Neuronal stem cell (in vitro differentiated cells): ENCODE measurements at regions not wholly inside any gene's neighbourhood (a gene's known extent, or its start where the extent isn't known, plus 50 kb on each side); places are given as distances from the start of the nearest gene placed in this dataset.

Source experiments
- DNase-seq: peaks from one replicate; pipeline ENCODE4 v3.0.0-alpha.2; 2013; ENCODE audit warnings: low spot score
- H2AFZ ChIP-seq: one replicate; pipeline ENCODE4 v1.6.1; 2013; ENCODE audit warnings: mild to moderate bottlenecking, low read length, inconsistent platforms
- H2AK5ac ChIP-seq: 2 replicates; pipeline ENCODE4 v1.6.1; 2013; ENCODE audit warnings: low read depth, mild to moderate bottlenecking, inconsistent platforms, low read length, moderate library complexity, mixed read lengths
- H2BK120ac ChIP-seq: 2 replicates; pipeline ENCODE4 v1.6.1; 2013; ENCODE audit warnings: low read depth, mild to moderate bottlenecking, inconsistent platforms, low read length, moderate library complexity, mixed read lengths
- H2BK12ac ChIP-seq: one replicate; pipeline ENCODE4 v1.6.1; 2013; ENCODE audit warnings: low read length, inconsistent platforms
- H2BK15ac ChIP-seq: 2 replicates; pipeline ENCODE4 v1.6.1; 2013; ENCODE audit warnings: mild to moderate bottlenecking, low read length, inconsistent platforms, mixed read lengths
- H2BK5ac ChIP-seq: one replicate; pipeline ENCODE4 v1.6.1; 2013; ENCODE audit warnings: inconsistent platforms, mild to moderate bottlenecking, low read length, moderate library complexity
- H3K14ac ChIP-seq: one replicate; pipeline ENCODE4 v1.6.1; 2013; ENCODE audit warnings: low read length, inconsistent platforms
- H3K18ac ChIP-seq: 2 replicates; pipeline ENCODE4 v1.6.1; 2013; ENCODE audit warnings: low read length, inconsistent platforms
- H3K23ac ChIP-seq: 2 replicates; pipeline ENCODE4 v1.6.1; 2013; ENCODE audit warnings: low read depth, mild to moderate bottlenecking, mixed read lengths, low read length, inconsistent platforms; ENCODE audit not compliant: poor library complexity
- H3K27ac ChIP-seq: replicated peaks from 3 replicates; pipeline ENCODE4 v1.5.1; 2013; ENCODE audit warnings: low read length, inconsistent platforms
- H3K27me3 ChIP-seq, 3 experiments: 2 replicates each; pipeline ENCODE4 v1.6.1; 2013; ENCODE audit warnings: low read length in 3 of 3, mild to moderate bottlenecking in 2 of 3, inconsistent platforms in 1 of 3, low read depth in 1 of 3, mixed read lengths in 1 of 3, moderate library complexity in 1 of 3; ENCODE audit not compliant: control insufficient read depth in 3 of 3, insufficient read depth in 3 of 3
- H3K36me3 ChIP-seq, 2 donors: replicated peaks in 1 of 2; 2 replicates each; pipeline ENCODE4 v1.6.1; 2013; ENCODE audit warnings: low read length in 2 of 2; ENCODE audit not compliant: control insufficient read depth in 2 of 2, insufficient read depth in 2 of 2
- H3K4ac ChIP-seq: 2 replicates; pipeline ENCODE4 v1.6.1; 2013; ENCODE audit warnings: inconsistent platforms, mild to moderate bottlenecking, low read length, moderate library complexity
- H3K4me1 ChIP-seq, 2 donors: 1 replicate in 1 of 2; 2 replicates in 1 of 2; pipeline ENCODE4 v1.6.1; 2013; ENCODE audit warnings: low read length in 2 of 2, low read depth in 1 of 2; ENCODE audit not compliant: control insufficient read depth in 2 of 2, insufficient read depth in 1 of 2
- H3K4me2 ChIP-seq: one replicate; pipeline ENCODE4 v1.6.1; 2013; ENCODE audit warnings: mild to moderate bottlenecking, low read length, inconsistent platforms; ENCODE audit not compliant: insufficient read depth, poor library complexity, severe bottlenecking
- H3K4me3 ChIP-seq, 2 donors: 2 replicates each; pipeline ENCODE4 v1.5.1; 2013; ENCODE audit warnings: low read length in 2 of 2, mild to moderate bottlenecking in 2 of 2, inconsistent platforms in 1 of 2, moderate library complexity in 1 of 2
- H3K79me1 ChIP-seq: one replicate; pipeline ENCODE4 v1.6.1; 2013; ENCODE audit warnings: low read depth, mild to moderate bottlenecking, inconsistent platforms, low read length, moderate library complexity
- H3K9ac ChIP-seq: one replicate; pipeline ENCODE4 v1.6.1; 2013; ENCODE audit warnings: mild to moderate bottlenecking, low read depth, low read length, inconsistent platforms; ENCODE audit not compliant: poor library complexity
- H3K9me3 ChIP-seq, 2 donors: replicated peaks in 1 of 2; 2 replicates each; pipeline versions ENCODE3 to v1.6.1; 2013; ENCODE audit warnings: low read length in 2 of 2, mild to moderate bottlenecking in 2 of 2, inconsistent platforms in 1 of 2, low read depth in 1 of 2, mixed read lengths in 1 of 2, moderate library complexity in 1 of 2; ENCODE audit not compliant: control insufficient read depth in 2 of 2, insufficient read depth in 1 of 2
- H4K8ac ChIP-seq: one replicate; pipeline ENCODE4 v1.6.1; 2013; ENCODE audit warnings: low read depth, mild to moderate bottlenecking, inconsistent platforms, low read length, moderate library complexity
- H4K91ac ChIP-seq: one replicate; pipeline ENCODE4 v1.6.1; 2013; ENCODE audit warnings: low read length, low read depth, mild to moderate bottlenecking, inconsistent platforms; ENCODE audit not compliant: poor library complexity
- WGBS, 2 donors: extraction: QIAGEN DNeasy Blood & Tissue Kit; methylation state at CpG; one replicate each; pipeline ENCODE4 v1.1.7; 2013; ENCODE audit warnings: missing lambda C conversion rate in 2 of 2, mixed read lengths in 1 of 2; ENCODE audit not compliant: insufficient read length in 2 of 2, insufficient replicate concordance in 1 of 2; ENCODE audit errors: extremely low coverage in 2 of 2; 5-methylcytosine and 5-hydroxymethylcytosine counted together

DNA sequence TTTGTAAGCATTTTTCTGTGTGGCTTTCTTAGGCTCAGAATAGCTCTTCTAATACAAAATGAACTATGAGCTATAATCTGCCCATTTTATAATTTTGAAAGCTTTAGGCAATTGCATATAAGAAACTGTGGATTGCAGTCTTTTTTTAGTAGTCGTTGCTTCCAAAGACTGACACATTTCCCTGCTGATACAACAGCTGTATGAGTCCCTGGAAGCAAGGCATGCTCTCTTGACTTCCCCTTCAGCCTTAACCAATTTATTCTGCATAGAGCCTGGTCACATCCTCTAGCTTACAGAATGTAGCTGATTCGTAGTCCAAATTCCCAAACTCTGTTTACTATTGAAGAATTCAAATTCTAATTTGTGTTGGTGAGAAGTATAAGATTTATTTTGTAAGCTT, 155.3 kb upstream of the EYA4 start:
- H3K4me3 ChIP-seq: no peak overlapping the region
- no peak overlapping the region for H3K18ac ChIP-seq
- H4K8ac ChIP-seq: no peak overlapping the region
- DNase-seq: no peak
- no peak overlapping the region for H2BK5ac ChIP-seq
- no peak overlapping the region for H3K14ac ChIP-seq
- H3K9me3 ChIP-seq: no peaks in the 10 kb centered on the region
- H2AK5ac ChIP-seq: no peak overlapping the region
- no peaks in the 10 kb centered on the region for H3K27me3 ChIP-seq
- H2AFZ ChIP-seq: peak overlapping the region; percentile 41
- H3K4me1 ChIP-seq: no peaks in the 10 kb centered on the region
- no peak overlapping the region for H3K4ac ChIP-seq
- no peak overlapping the region for H2BK15ac ChIP-seq
- WGBS, 2 donors: no CpG with 5 or more reads among the region's 2 CpGs
- no peaks in the 10 kb centered on the region for H3K36me3 ChIP-seq
- no peak overlapping the region for H2BK120ac ChIP-seq
- no peak overlapping the region for H3K27ac ChIP-seq
- no peaks in the 10 kb centered on the region for H3K79me1 ChIP-seq
- H3K4me2 ChIP-seq: no peak overlapping the region
- H2BK12ac ChIP-seq: no peak overlapping the region
- no peak overlapping the region for H3K9ac ChIP-seq
- H3K23ac ChIP-seq: no peak overlapping the region
- no peak overlapping the region for H4K91ac ChIP-seq

DNA sequence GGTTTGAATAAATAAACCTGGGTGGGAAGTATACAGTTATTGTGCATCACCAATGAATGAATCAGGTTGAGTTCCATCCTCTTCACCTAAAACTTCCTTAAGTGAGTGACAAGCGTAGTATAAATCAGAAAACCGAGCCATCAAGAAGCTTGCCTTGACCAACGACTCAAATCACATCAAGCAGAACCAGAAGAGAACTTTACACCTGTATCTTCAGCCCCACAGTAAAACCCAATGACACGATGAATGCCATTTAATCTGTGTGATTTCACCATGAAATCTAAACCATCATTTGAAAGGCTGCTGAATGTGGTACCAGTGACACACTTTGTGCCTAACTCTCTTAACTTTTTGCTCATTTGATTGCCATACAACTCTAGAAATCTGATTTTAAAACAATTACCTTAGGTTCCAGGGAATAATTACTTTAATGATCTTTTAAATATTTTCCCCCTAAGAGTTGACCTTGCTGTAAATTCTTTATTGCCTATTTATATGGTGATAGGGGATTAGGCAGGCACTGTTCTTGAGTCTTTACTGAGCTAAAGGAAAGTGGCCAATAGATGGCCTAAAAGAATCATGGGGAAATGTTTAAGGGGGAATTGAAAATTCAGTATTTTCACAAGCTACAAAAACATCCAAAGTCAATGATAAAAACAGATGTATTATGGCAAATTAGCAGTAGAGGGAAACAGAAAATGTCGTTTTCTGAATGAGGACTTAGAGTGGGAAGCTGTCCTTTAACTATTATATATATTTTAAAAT, 152.0 kb upstream of the EYA4 start:
- H3K18ac ChIP-seq: no peak overlapping the region
- H2BK120ac ChIP-seq: no peak overlapping the region
- H4K8ac ChIP-seq: no peak overlapping the region
- no peak overlapping the region for H3K9ac ChIP-seq
- no peak overlapping the region for H3K23ac ChIP-seq
- no peak overlapping the region for H2BK15ac ChIP-seq
- no peak overlapping the region for H4K91ac ChIP-seq
- H3K27me3 ChIP-seq: no peaks in the 10 kb centered on the region
- H2BK5ac ChIP-seq: no peak overlapping the region
- H3K4me3 ChIP-seq: no peak overlapping the region
- H3K9me3 ChIP-seq: no peaks in the 10 kb centered on the region
- H3K4me1 ChIP-seq: no peaks in the 10 kb centered on the region
- DNase-seq: no peak
- H3K36me3 ChIP-seq: no peaks in the 10 kb centered on the region
- no peak overlapping the region for H3K4ac ChIP-seq
- no CpG with 5 or more reads among the region's 5 CpGs for WGBS, 2 donors
- H3K27ac ChIP-seq: no peak overlapping the region
- no peak overlapping the region for H2AFZ ChIP-seq
- H2AK5ac ChIP-seq: no peak overlapping the region
- H2BK12ac ChIP-seq: no peak overlapping the region
- H3K14ac ChIP-seq: no peak overlapping the region
- no peak overlapping the region for H3K4me2 ChIP-seq
- H3K79me1 ChIP-seq: no peaks in the 10 kb centered on the region

DNA sequence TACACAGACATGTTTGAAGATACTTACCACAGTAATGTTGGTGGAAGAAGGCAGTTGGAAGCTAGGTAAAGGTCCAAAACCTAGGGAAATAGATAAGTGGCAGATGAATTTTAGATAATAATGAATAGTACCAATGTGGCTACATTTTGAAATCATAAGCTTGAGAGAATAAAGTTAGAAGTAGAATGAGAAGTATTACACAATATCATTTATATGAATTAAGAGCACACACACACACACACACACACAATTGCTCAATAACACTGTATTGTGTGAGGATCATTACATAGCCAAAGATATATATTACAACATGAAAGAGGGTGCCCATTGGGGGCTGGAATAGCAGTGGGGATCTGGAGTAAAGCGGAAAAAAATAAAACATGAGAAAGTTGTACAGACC, 149.0 kb upstream of the EYA4 start:
- Histone ChIP-seq H3K36me3 (no peaks in the 10 kb centered on the region), H2AFZ (no peak overlapping the region), H3K79me1 (no peaks in the 10 kb centered on the region), H3K4me2 (no peak overlapping the region), H2BK5ac (no peak overlapping the region), H3K4me3 (no peak overlapping the region), H3K14ac (no peak overlapping the region), H3K4ac (no peak overlapping the region), H3K9ac (no peak overlapping the region), H3K4me1 (no peaks in the 10 kb centered on the region), H4K8ac (no peak overlapping the region), H2BK12ac (no peak overlapping the region), H3K27ac (no peak overlapping the region), H3K23ac (no peak overlapping the region), H2AK5ac (no peak overlapping the region), H2BK15ac (no peak overlapping the region), H2BK120ac (no peak overlapping the region), H4K91ac (no peak overlapping the region), H3K9me3 (no peaks in the 10 kb centered on the region), H3K27me3 (no peaks in the 10 kb centered on the region), H3K18ac (no peak overlapping the region)
- DNase-seq: no peak
- no CpG with 5 or more reads among the region's 1 CpG for WGBS, 2 donors

DNA sequence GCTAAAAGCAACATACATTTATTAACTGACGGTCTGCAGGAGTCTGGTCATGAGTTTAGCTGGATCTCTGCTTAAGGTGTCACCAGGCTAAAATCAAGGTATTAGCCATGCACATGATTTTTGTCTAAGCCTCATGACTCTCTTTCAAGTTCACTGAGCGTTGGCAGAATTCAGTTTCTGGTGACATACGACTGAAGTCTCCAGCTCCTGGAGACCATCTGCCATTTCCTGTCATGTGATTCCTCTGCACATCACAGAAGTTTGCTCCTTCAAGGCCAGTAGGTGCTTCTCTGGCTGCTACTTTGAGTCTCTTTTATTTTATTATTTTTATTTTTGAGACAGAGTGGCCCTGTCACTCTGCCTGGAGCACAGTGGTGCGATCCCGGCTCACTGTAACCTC, 148.4 kb upstream of the EYA4 start:
- H3K9ac ChIP-seq: no peak overlapping the region
- H3K27me3 ChIP-seq: no peaks in the 10 kb centered on the region
- H2BK12ac ChIP-seq: no peak overlapping the region
- H3K18ac ChIP-seq: no peak overlapping the region
- H2AFZ ChIP-seq: peak overlapping the region; percentile 15
- H3K9me3 ChIP-seq: no peaks in the 10 kb centered on the region
- no peak for DNase-seq
- no peak overlapping the region for H3K4me3 ChIP-seq
- H3K4me1 ChIP-seq: no peaks in the 10 kb centered on the region
- no peak overlapping the region for H4K8ac ChIP-seq
- no peak overlapping the region for H2BK5ac ChIP-seq
- no peak overlapping the region for H2BK15ac ChIP-seq
- no peak overlapping the region for H3K27ac ChIP-seq
- H4K91ac ChIP-seq: no peak overlapping the region
- H2AK5ac ChIP-seq: no peak overlapping the region
- H3K79me1 ChIP-seq: no peaks in the 10 kb centered on the region
- no CpG with 5 or more reads among the region's 5 CpGs for WGBS, 2 donors
- no peak overlapping the region for H3K4me2 ChIP-seq
- no peaks in the 10 kb centered on the region for H3K36me3 ChIP-seq
- H2BK120ac ChIP-seq: no peak overlapping the region
- no peak overlapping the region for H3K23ac ChIP-seq
- no peak overlapping the region for H3K4ac ChIP-seq
- no peak overlapping the region for H3K14ac ChIP-seq
